ENCODE measurements at regions not wholly inside any gene's neighbourhood (a gene's known extent, or its start where the extent isn't known, plus 50 kb on each side); places are given as distances from the start of the nearest gene placed in this dataset.

- DNase-seq (ENCODE audit: low spot score), result no peak
- intact Hi-C loops (cut with DNase I), result no loop called here
Measured at GRCh38 chr4:29128810-29129209, 1591.4 kb upstream of the PCDH7 start.

GRCh38 chr4:29131304-29131703, 1588.9 kb upstream of the PCDH7 start:
- intact Hi-C loops (cut with DNase I), result no loop called here
- no peak for DNase-seq (ENCODE audit: low spot score)

- intact Hi-C loops (cut with DNase I), result no loop called here
- no peak for DNase-seq (ENCODE audit: low spot score)
Measured at GRCh38 chr4:29142708-29143107, 1577.5 kb upstream of the PCDH7 start.

GRCh38 chr4:29151584-29151983, 1568.6 kb upstream of the PCDH7 start:
- intact Hi-C loops (cut with DNase I), result no loop called here

GRCh38 chr4:29153642-29154041, 1566.5 kb upstream of the PCDH7 start:
- DNase-seq (ENCODE audit: low spot score), result no peak
- intact Hi-C loops (cut with DNase I), result no loop called here

More at GRCh38 chr4:29151584-29151983, 1568.6 kb upstream of the PCDH7 start:
- DNase-seq (ENCODE audit: low spot score), result no peak

GRCh38 chr4:29175291-29175690, 1544.9 kb upstream of the PCDH7 start:
- intact Hi-C loops (cut with DNase I), result no loop called here

GRCh38 chr4:29199025-29199424, 1521.1 kb upstream of the PCDH7 start:
- intact Hi-C loops (cut with DNase I), result no loop called here
- DNase-seq (ENCODE audit: low spot score), result no peak

More at GRCh38 chr4:29175291-29175690, 1544.9 kb upstream of the PCDH7 start:
- DNase-seq (ENCODE audit: low spot score), result no peak

GRCh38 chr4:29199485-29199884, 1520.7 kb upstream of the PCDH7 start:
- intact Hi-C loops (cut with DNase I), result no loop called here
- no peak for DNase-seq (ENCODE audit: low spot score)

- intact Hi-C loops (cut with DNase I), result no loop called here
Measured at GRCh38 chr4:29213020-29213419, 1507.1 kb upstream of the PCDH7 start.

GRCh38 chr4:29220761-29221160, 1499.4 kb upstream of the PCDH7 start:
- intact Hi-C loops (cut with DNase I), result no loop called here
- no peak for DNase-seq (ENCODE audit: low spot score)

More at GRCh38 chr4:29213020-29213419, 1507.1 kb upstream of the PCDH7 start:
- no peak for DNase-seq (ENCODE audit: low spot score)

- no peak for DNase-seq (ENCODE audit: low spot score)
Measured at GRCh38 chr4:29224911-29225310, 1495.3 kb upstream of the PCDH7 start.

GRCh38 chr4:29240641-29241040, 1479.5 kb upstream of the PCDH7 start:
- DNase-seq (ENCODE audit: low spot score), result no peak
- intact Hi-C loops (cut with DNase I), result no loop called here

More at GRCh38 chr4:29224911-29225310, 1495.3 kb upstream of the PCDH7 start:
- intact Hi-C loops (cut with DNase I), result no loop called here

GRCh38 chr4:29243054-29243453, 1477.1 kb upstream of the PCDH7 start:
- intact Hi-C loops (cut with DNase I), result no loop called here
- DNase-seq (ENCODE audit: low spot score), result no peak

GRCh38 chr4:29243851-29244250, 1476.3 kb upstream of the PCDH7 start:
- intact Hi-C loops (cut with DNase I), result no loop called here
- no peak for DNase-seq (ENCODE audit: low spot score)

GRCh38 chr4:29259556-29259955, 1460.6 kb upstream of the PCDH7 start:
- intact Hi-C loops (cut with DNase I), result no loop called here
- no peak for DNase-seq (ENCODE audit: low spot score)

GRCh38 chr4:29262986-29263385, 1457.2 kb upstream of the PCDH7 start:
- intact Hi-C loops (cut with DNase I), result no loop called here
- no peak for DNase-seq (ENCODE audit: low spot score)

- intact Hi-C loops (cut with DNase I), result no loop called here
- no peak for DNase-seq (ENCODE audit: low spot score)
Measured at GRCh38 chr4:29276150-29276549, 1444.0 kb upstream of the PCDH7 start.

- no peak for DNase-seq (ENCODE audit: low spot score)
- intact Hi-C loops (cut with DNase I), result no loop called here
Measured at GRCh38 chr4:29277381-29277780, 1442.8 kb upstream of the PCDH7 start.

- no peak for DNase-seq (ENCODE audit: low spot score)
- intact Hi-C loops (cut with DNase I), result no loop called here
Measured at GRCh38 chr4:29278585-29278984, 1441.6 kb upstream of the PCDH7 start.

- intact Hi-C loops (cut with DNase I), result no loop called here
- DNase-seq (ENCODE audit: low spot score), result no peak
Measured at GRCh38 chr4:29289118-29289517, 1431.1 kb upstream of the PCDH7 start.

- DNase-seq (ENCODE audit: low spot score), result no peak
- intact Hi-C loops (cut with DNase I), result no loop called here
Measured at GRCh38 chr4:29295280-29295679, 1424.9 kb upstream of the PCDH7 start.

- intact Hi-C loops (cut with DNase I), result no loop called here
- DNase-seq (ENCODE audit: low spot score), result no peak
Measured at GRCh38 chr4:29304595-29304994, 1415.6 kb upstream of the PCDH7 start.
